ENCODE measurements at regions not wholly inside any gene's neighbourhood (a gene's known extent, or its start where the extent isn't known, plus 50 kb on each side); places are given as distances from the start of the nearest gene placed in this dataset.

GRCh38 chr4:123186731-123187130, 209.9 kb upstream of the SPRY1 start:
- in situ Hi-C loops (cut with MboI) (no loop called here), intact Hi-C loops (cut with micrococcal nuclease; ENCODE audit: unreplicated experiment) (no loop called here)
- Histone ChIP-seq H3K9me3 (replicated peaks; ENCODE audit: control insufficient read depth, insufficient read depth, low read length) (no peaks in the 10 kb centered on the region), H3K36me3 (ENCODE audit: control insufficient read depth in 2 of 2, insufficient read depth in 2 of 2, low read length in 1 of 2) (no peaks in the 10 kb centered on the region), H3K4me1 (ENCODE audit: control insufficient read depth, insufficient read depth, low read length) (no peaks in the 10 kb centered on the region), H2AFZ (ENCODE audit: control insufficient read depth, low read depth, low read length) (no peak overlapping the region), H3K79me2 (ENCODE audit: control insufficient read depth, insufficient read depth, low read length) (no peaks in the 10 kb centered on the region), H3K27ac (ENCODE audit: control insufficient read depth, insufficient read depth) (no peak overlapping the region), H3K27me3 (replicated peaks in 1 of 2; ENCODE audit: control insufficient read depth in 2 of 2, insufficient read depth in 2 of 2, low read length in 1 of 2) (no peaks in the 10 kb centered on the region), H3K4me3 (no peak overlapping the region), H3K4me2 (ENCODE audit: control insufficient read depth, insufficient read depth) (no peak overlapping the region), H3K9ac (ENCODE audit: control insufficient read depth, insufficient read depth, low read length) (no peak overlapping the region), H4K20me1 (ENCODE audit: control insufficient read depth, insufficient read depth) (no peaks in the 10 kb centered on the region)
- BruUV-seq (replicated peaks), result no TSS peak
- ATAC-seq, result no peak
- no peak for TF ChIP-seq ZNF274 (IDR thresholded peaks at IDR 0.05; ENCODE audit: insufficient read depth, insufficient read length)
- no peak for TF ChIP-seq SUPT20H (IDR thresholded peaks at IDR 0.05; ENCODE audit: borderline replicate concordance, control insufficient read depth, low read depth, low read length)
- WGBS (ENCODE audit: insufficient coverage, insufficient replicate concordance, low lambda C conversion rate, missing lambda C conversion rate), result 93% methylated on average over 1 of the region's 1 CpG
- DNase-seq (ENCODE audit: low read depth, low spot score), result no peak
- FAIRE-seq, result no peak
- ChIA-PET RAD21 (ENCODE audit: unreplicated experiment) (no interaction called here), CTCF (interaction anchor here (0.8 to 1.3 kb wide), 2 partner anchors 11 to 14 kb away, joined by 3 read pairs; no protein-coding TSS in a partner anchor), POLR2A (no interaction called here), SMC1A (ENCODE audit: uncharacterized antibody, unreplicated experiment) (interaction anchor here (1.5 kb wide), 1 partner anchor 141 kb away, joined by 4 read pairs; no protein-coding TSS in a partner anchor)

- no peak overlapping the region for H3K9ac ChIP-seq (ENCODE audit: control insufficient read depth, insufficient read depth, low read length)
- in situ Hi-C loops (cut with MboI) (no loop called here), intact Hi-C loops (cut with micrococcal nuclease; ENCODE audit: unreplicated experiment) (no loop called here)
- no peaks in the 10 kb centered on the region for H3K79me2 ChIP-seq (ENCODE audit: control insufficient read depth, insufficient read depth, low read length)
- WGBS (ENCODE audit: insufficient coverage, insufficient replicate concordance, low lambda C conversion rate, missing lambda C conversion rate), result over 99% methylated on average over 5 of the region's 5 CpGs
- SMC1A ChIA-PET (ENCODE audit: uncharacterized antibody, unreplicated experiment), result no interaction called here
- H3K36me3 ChIP-seq (ENCODE audit: control insufficient read depth in 2 of 2, insufficient read depth in 2 of 2, low read length in 1 of 2), result no peaks in the 10 kb centered on the region
- FAIRE-seq (peak; percentile 18), DNase-seq (ENCODE audit: low read depth, low spot score) (no peak), ATAC-seq (no peak)
- no peaks in the 10 kb centered on the region for H4K20me1 ChIP-seq (ENCODE audit: control insufficient read depth, insufficient read depth)
- no peak overlapping the region for H2AFZ ChIP-seq (ENCODE audit: control insufficient read depth, low read depth, low read length)
- RAD21 ChIA-PET (ENCODE audit: unreplicated experiment), result no interaction called here
- H3K4me2 ChIP-seq (ENCODE audit: control insufficient read depth, insufficient read depth), result no peak overlapping the region
- H3K4me1 ChIP-seq (ENCODE audit: control insufficient read depth, insufficient read depth, low read length), result no peaks in the 10 kb centered on the region
- POLR2A ChIA-PET, result no interaction called here
- no peak overlapping the region for H3K4me3 ChIP-seq
- no peak for TF ChIP-seq RUNX3 (IDR thresholded peaks at IDR 0.05; ENCODE audit: low read length)
- no peak for TF ChIP-seq MTA2 (IDR thresholded peaks at IDR 0.05; ENCODE audit: low read depth)
- no peak for TF ChIP-seq POLR2AphosphoS5 (IDR thresholded peaks at IDR 0.05; ENCODE audit: low read length)
- TF ChIP-seq HDAC2 (IDR thresholded peaks at IDR 0.05), result no peak
- TF ChIP-seq ZBTB40 (IDR thresholded peaks at IDR 0.05; ENCODE audit: borderline replicate concordance), result no peak
- TF ChIP-seq USF2 (IDR thresholded peaks at IDR 0.05; ENCODE audit: borderline replicate concordance, low read depth, low read length), result no peak
- no peak for TF ChIP-seq ZNF622 (IDR thresholded peaks at IDR 0.05)
- no peak for TF ChIP-seq CHD1 (IDR thresholded peaks at IDR 0.05; ENCODE audit: low read depth, low read length)
- no peak for TF ChIP-seq SMAD5 (IDR thresholded peaks at IDR 0.05; ENCODE audit: low read depth)
- TF ChIP-seq SIX5 (IDR thresholded peaks at IDR 0.05; ENCODE audit: low read depth, low read length, severe bottlenecking), result no peak
- TF ChIP-seq HCFC1 (IDR thresholded peaks at IDR 0.05; ENCODE audit: low read length), result no peak
- no peak for TF ChIP-seq SP1 (IDR thresholded peaks at IDR 0.05; ENCODE audit: low read depth, low read length)
- CTCF ChIA-PET, result no interaction called here
- H3K27ac ChIP-seq (ENCODE audit: control insufficient read depth, insufficient read depth), result no peak overlapping the region
- BruUV-seq (replicated peaks), result no TSS peak
- H3K27me3 ChIP-seq (replicated peaks in 1 of 2; ENCODE audit: control insufficient read depth in 2 of 2, insufficient read depth in 2 of 2, low read length in 1 of 2), result no peaks in the 10 kb centered on the region
- H3K9me3 ChIP-seq (replicated peaks; ENCODE audit: control insufficient read depth, insufficient read depth, low read length), result no peaks in the 10 kb centered on the region
Measured at GRCh38 chr4:123190176-123190575, 206.4 kb upstream of the SPRY1 start.
